ENCODE measurements at regions not wholly inside any gene's neighbourhood (a gene's known extent, or its start where the extent isn't known, plus 50 kb on each side); places are given as distances from the start of the nearest gene placed in this dataset.

DNA sequence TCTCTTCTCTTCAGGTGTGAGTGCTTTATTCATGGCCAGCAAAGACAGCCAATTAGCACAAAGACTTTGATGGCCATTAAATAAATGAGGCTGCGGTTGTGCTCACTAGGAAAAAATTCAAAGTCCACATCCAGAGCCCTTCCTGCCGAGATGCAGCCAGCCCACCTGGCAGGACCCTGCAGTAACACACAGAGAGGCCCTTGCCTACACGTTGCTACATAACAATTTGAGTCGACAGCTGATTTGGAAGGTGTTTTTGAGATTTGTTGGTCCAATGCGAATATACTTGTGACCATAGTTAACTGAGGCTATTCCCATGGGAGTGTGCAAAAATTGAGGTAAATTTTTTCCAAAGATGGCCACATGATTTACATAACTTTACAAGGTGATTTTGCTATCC is 605.4 kb upstream of the HTR1E start:
- TF ChIP-seq HMG20A (CRISPR knock-in tag; IDR thresholded peaks at IDR 0.05; ENCODE audit: borderline replicate concordance) = no peak
- TF ChIP-seq PAF1 (CRISPR knock-in tag; IDR thresholded peaks at IDR 0.05) = no peak
- no peak for TF ChIP-seq RFXANK (CRISPR knock-in tag; IDR thresholded peaks at IDR 0.05)
- TF ChIP-seq, protein P1, sequence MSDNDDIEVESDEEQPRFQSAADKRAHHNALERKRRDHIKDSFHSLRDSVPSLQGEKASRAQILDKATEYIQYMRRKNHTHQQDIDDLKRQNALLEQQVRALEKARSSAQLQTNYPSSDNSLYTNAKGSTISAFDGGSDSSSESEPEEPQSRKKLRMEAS (IDR thresholded peaks at IDR 0.05) = no peak
- TF ChIP-seq, protein P2, sequence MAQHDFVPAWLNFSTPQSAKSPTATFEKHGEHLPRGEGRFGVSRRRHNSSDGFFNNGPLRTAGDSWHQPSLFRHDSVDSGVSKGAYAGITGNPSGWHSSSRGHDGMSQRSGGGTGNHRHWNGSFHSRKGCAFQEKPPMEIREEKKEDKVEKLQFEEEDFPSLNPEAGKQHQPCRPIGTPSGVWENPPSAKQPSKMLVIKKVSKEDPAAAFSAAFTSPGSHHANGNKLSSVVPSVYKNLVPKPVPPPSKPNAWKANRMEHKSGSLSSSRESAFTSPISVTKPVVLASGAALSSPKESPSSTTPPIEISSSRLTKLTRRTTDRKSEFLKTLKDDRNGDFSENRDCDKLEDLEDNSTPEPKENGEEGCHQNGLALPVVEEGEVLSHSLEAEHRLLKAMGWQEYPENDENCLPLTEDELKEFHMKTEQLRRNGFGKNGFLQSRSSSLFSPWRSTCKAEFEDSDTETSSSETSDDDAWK (CRISPR knock-in tag; IDR thresholded peaks at IDR 0.05) = no peak
- TF ChIP-seq, protein P3, sequence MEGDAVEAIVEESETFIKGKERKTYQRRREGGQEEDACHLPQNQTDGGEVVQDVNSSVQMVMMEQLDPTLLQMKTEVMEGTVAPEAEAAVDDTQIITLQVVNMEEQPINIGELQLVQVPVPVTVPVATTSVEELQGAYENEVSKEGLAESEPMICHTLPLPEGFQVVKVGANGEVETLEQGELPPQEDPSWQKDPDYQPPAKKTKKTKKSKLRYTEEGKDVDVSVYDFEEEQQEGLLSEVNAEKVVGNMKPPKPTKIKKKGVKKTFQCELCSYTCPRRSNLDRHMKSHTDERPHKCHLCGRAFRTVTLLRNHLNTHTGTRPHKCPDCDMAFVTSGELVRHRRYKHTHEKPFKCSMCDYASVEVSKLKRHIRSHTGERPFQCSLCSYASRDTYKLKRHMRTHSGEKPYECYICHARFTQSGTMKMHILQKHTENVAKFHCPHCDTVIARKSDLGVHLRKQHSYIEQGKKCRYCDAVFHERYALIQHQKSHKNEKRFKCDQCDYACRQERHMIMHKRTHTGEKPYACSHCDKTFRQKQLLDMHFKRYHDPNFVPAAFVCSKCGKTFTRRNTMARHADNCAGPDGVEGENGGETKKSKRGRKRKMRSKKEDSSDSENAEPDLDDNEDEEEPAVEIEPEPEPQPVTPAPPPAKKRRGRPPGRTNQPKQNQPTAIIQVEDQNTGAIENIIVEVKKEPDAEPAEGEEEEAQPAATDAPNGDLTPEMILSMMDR (CRISPR knock-in tag; IDR thresholded peaks at IDR 0.05) = no peak
- no peak for TF ChIP-seq PAWR (CRISPR knock-in tag; IDR thresholded peaks at IDR 0.05; ENCODE audit: borderline replicate concordance)
- TF ChIP-seq POLR2A (IDR thresholded peaks at IDR 0.05; ENCODE audit: insufficient read depth in 1 of 2, low read depth in 2 of 2, low read length in 2 of 2) = no peak
- no peak for TF ChIP-seq RELA (CRISPR knock-in tag; IDR thresholded peaks at IDR 0.05)
- TF ChIP-seq, protein P4, sequence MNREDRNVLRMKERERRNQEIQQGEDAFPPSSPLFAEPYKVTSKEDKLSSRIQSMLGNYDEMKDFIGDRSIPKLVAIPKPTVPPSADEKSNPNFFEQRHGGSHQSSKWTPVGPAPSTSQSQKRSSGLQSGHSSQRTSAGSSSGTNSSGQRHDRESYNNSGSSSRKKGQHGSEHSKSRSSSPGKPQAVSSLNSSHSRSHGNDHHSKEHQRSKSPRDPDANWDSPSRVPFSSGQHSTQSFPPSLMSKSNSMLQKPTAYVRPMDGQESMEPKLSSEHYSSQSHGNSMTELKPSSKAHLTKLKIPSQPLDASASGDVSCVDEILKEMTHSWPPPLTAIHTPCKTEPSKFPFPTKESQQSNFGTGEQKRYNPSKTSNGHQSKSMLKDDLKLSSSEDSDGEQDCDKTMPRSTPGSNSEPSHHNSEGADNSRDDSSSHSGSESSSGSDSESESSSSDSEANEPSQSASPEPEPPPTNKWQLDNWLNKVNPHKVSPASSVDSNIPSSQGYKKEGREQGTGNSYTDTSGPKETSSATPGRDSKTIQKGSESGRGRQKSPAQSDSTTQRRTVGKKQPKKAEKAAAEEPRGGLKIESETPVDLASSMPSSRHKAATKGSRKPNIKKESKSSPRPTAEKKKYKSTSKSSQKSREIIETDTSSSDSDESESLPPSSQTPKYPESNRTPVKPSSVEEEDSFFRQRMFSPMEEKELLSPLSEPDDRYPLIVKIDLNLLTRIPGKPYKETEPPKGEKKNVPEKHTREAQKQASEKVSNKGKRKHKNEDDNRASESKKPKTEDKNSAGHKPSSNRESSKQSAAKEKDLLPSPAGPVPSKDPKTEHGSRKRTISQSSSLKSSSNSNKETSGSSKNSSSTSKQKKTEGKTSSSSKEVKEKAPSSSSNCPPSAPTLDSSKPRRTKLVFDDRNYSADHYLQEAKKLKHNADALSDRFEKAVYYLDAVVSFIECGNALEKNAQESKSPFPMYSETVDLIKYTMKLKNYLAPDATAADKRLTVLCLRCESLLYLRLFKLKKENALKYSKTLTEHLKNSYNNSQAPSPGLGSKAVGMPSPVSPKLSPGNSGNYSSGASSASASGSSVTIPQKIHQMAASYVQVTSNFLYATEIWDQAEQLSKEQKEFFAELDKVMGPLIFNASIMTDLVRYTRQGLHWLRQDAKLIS (CRISPR knock-in tag; IDR thresholded peaks at IDR 0.05) = no peak
